HG03095 (cell line): ENCODE measurements at regions not wholly inside any gene's neighbourhood (a gene's known extent, or its start where the extent isn't known, plus 50 kb on each side); places are given as distances from the start of the nearest gene placed in this dataset.

Experiments
- ATAC-seq: cut with Tn5 transposase; IDR thresholded peaks from one replicate; pipeline ENCODE4 v1.9.1; 2021; ENCODE audit warnings: moderate library complexity; ENCODE audit not compliant: unreplicated experiment

- ATAC-seq: no peak
Measured at GRCh38 chr13:71090990-71091389, 776.0 kb downstream of the DACH1 start.

GRCh38 chr13:71089056-71089455, 777.9 kb downstream of the DACH1 start:
- ATAC-seq: no peak

GRCh38 chr13:71087432-71087831, 779.6 kb downstream of the DACH1 start:
- no peak for ATAC-seq

GRCh38 chr13:71087006-71087405, 780.0 kb downstream of the DACH1 start:
- ATAC-seq: no peak

GRCh38 chr13:71082631-71083030, 784.4 kb downstream of the DACH1 start:
- no peak for ATAC-seq

- ATAC-seq: no peak
Measured at GRCh38 chr13:71079638-71080037, 787.4 kb downstream of the DACH1 start.

- no peak for ATAC-seq
Measured at GRCh38 chr13:71068041-71068440, 799.0 kb downstream of the DACH1 start.

GRCh38 chr13:71067165-71067815, 799.7 kb downstream of the DACH1 start:
- no peak for ATAC-seq

- no peak for ATAC-seq
Measured at GRCh38 chr13:71056581-71056980, 810.4 kb downstream of the DACH1 start.

- ATAC-seq: no peak
Measured at GRCh38 chr13:71055644-71056043, 811.4 kb downstream of the DACH1 start.

- no peak for ATAC-seq
Measured at GRCh38 chr13:71055047-71055446, 812.0 kb downstream of the DACH1 start.

GRCh38 chr13:71054358-71054757, 812.6 kb downstream of the DACH1 start:
- peak; percentile 85 for ATAC-seq

- no peak for ATAC-seq
Measured at GRCh38 chr13:71051573-71051972, 815.4 kb downstream of the DACH1 start.

GRCh38 chr13:71046360-71047079, 820.5 kb downstream of the DACH1 start:
- ATAC-seq: no peak

- no peak for ATAC-seq
Measured at GRCh38 chr13:71045101-71045500, 821.9 kb downstream of the DACH1 start.

GRCh38 chr13:71039440-71039839, 827.6 kb downstream of the DACH1 start:
- ATAC-seq: no peak

GRCh38 chr13:71034018-71034417, 833.0 kb downstream of the DACH1 start:
- ATAC-seq: no peak

- ATAC-seq: no peak
Measured at GRCh38 chr13:71033026-71033425, 834.0 kb downstream of the DACH1 start.

- no peak for ATAC-seq
Measured at GRCh38 chr13:71030784-71031183, 836.2 kb downstream of the DACH1 start.

GRCh38 chr13:71028884-71029283, 838.1 kb downstream of the DACH1 start:
- ATAC-seq: no peak

GRCh38 chr13:71021825-71022422, 845.1 kb downstream of the DACH1 start:
- ATAC-seq: no peak

GRCh38 chr13:71018995-71019394, 848.0 kb downstream of the DACH1 start:
- ATAC-seq: no peak
